ENCODE measurements at regions not wholly inside any gene's neighbourhood (a gene's known extent, or its start where the extent isn't known, plus 50 kb on each side); places are given as distances from the start of the nearest gene placed in this dataset.

- peaks cover 3% of the 10 kb centered on the region for H3K27me3 Mint-ChIP-seq
- no peaks in the 10 kb centered on the region for H3K36me3 Mint-ChIP-seq (ENCODE audit: insufficient read depth)
Measured at GRCh38 chrX:1034717-1035116, 177.7 kb downstream of the CRLF2 start.

GRCh38 chrX:1031521-1032430 is 180.7 kb downstream of the CRLF2 start:
- Mint-ChIP-seq H3K36me3 (ENCODE audit: insufficient read depth) (no peaks in the 10 kb centered on the region), H3K27me3 (peaks cover 11% of the 10 kb centered on the region), H3K4me3 (ENCODE audit: low read depth) (no peak overlapping the region), H3K4me1 (ENCODE audit: low read depth) (no peaks in the 10 kb centered on the region), H3K9me3 (ENCODE audit: low read depth) (peaks cover 3% of the 10 kb centered on the region), H3K27ac (no peak overlapping the region)
- no peak for TF ChIP-seq CTCF (IDR thresholded peaks at IDR 0.05; ENCODE audit: unreplicated experiment)
- no peak for DNase-seq (ENCODE audit: low spot score, unreplicated experiment)

More at GRCh38 chrX:1034717-1035116, 177.7 kb downstream of the CRLF2 start:
- Mint-ChIP-seq H3K4me3 (ENCODE audit: low read depth) (no peak overlapping the region), H3K27ac (no peak overlapping the region), H3K4me1 (ENCODE audit: low read depth) (no peaks in the 10 kb centered on the region), H3K9me3 (ENCODE audit: low read depth) (peaks cover 3% of the 10 kb centered on the region)
- DNase-seq (ENCODE audit: low spot score, unreplicated experiment): no peak
- TF ChIP-seq CTCF (IDR thresholded peaks at IDR 0.05; ENCODE audit: unreplicated experiment): no peak

GRCh38 chrX:1029494-1029893 is 183.0 kb downstream of the CRLF2 start:
- no peaks in the 10 kb centered on the region for H3K36me3 Mint-ChIP-seq (ENCODE audit: insufficient read depth)
- DNase-seq (ENCODE audit: low spot score, unreplicated experiment): no peak
- no peaks in the 10 kb centered on the region for H3K4me1 Mint-ChIP-seq (ENCODE audit: low read depth)
- peak overlapping the region; percentile 56 for H3K27ac Mint-ChIP-seq
- H3K9me3 Mint-ChIP-seq (ENCODE audit: low read depth): peaks cover 3% of the 10 kb centered on the region
- TF ChIP-seq CTCF (IDR thresholded peaks at IDR 0.05; ENCODE audit: unreplicated experiment): no peak
- H3K27me3 Mint-ChIP-seq: peaks cover 8% of the 10 kb centered on the region
- H3K4me3 Mint-ChIP-seq (ENCODE audit: low read depth): no peak overlapping the region

- no peaks in the 10 kb centered on the region for H3K4me1 Mint-ChIP-seq (ENCODE audit: low read depth)
- DNase-seq (ENCODE audit: low spot score, unreplicated experiment): no peak
- H3K36me3 Mint-ChIP-seq (ENCODE audit: insufficient read depth): no peaks in the 10 kb centered on the region
- H3K27me3 Mint-ChIP-seq: peaks cover 8% of the 10 kb centered on the region
- peak overlapping the region; percentile 36 for H3K27ac Mint-ChIP-seq
- H3K4me3 Mint-ChIP-seq (ENCODE audit: low read depth): no peak overlapping the region
- no peaks in the 10 kb centered on the region for H3K9me3 Mint-ChIP-seq (ENCODE audit: low read depth)
- no peak for TF ChIP-seq CTCF (IDR thresholded peaks at IDR 0.05; ENCODE audit: unreplicated experiment)
Measured at GRCh38 chrX:1027680-1028079, 184.8 kb downstream of the CRLF2 start.

GRCh38 chrX:1027133-1027532 is 185.3 kb downstream of the CRLF2 start:
- no peaks in the 10 kb centered on the region for H3K36me3 Mint-ChIP-seq (ENCODE audit: insufficient read depth)
- H3K4me1 Mint-ChIP-seq (ENCODE audit: low read depth): no peaks in the 10 kb centered on the region
- no peaks in the 10 kb centered on the region for H3K9me3 Mint-ChIP-seq (ENCODE audit: low read depth)

More at GRCh38 chrX:1027133-1027532, 185.3 kb downstream of the CRLF2 start:
- TF ChIP-seq CTCF (IDR thresholded peaks at IDR 0.05; ENCODE audit: unreplicated experiment): no peak
- Mint-ChIP-seq H3K27me3 (peaks cover 8% of the 10 kb centered on the region), H3K4me3 (ENCODE audit: low read depth) (no peak overlapping the region), H3K27ac (no peak overlapping the region)
- DNase-seq (ENCODE audit: low spot score, unreplicated experiment): no peak
